HCT116 (cell line): ENCODE measurements at regions not wholly inside any gene's neighbourhood (a gene's known extent, or its start where the extent isn't known, plus 50 kb on each side); places are given as distances from the start of the nearest gene placed in this dataset.

Source experiments
- ATAC-seq: fragments of 200-7000 bp; cut with Tn5 transposase; 2 replicates; pipeline ENCODE4 v1.9.1; 2020; ENCODE audit warnings: mild to moderate bottlenecking, moderate library complexity
- BruUV-seq: library from RNA; stranded (reverse); fragments of 400-500 nt; replicated peaks from 2 replicates; lab custom pipeline; 2021; lab: Mats Ljungman, UMichigan
- CTCF ChIA-PET: fragments of 300-600 bp; sonication (Branson Sonifier 250); formaldehyde crosslinking; loops from one replicate; lab custom pipeline; 2021; ENCODE audit warnings: antibody characterized with exemption; lab: Charles Lee
- POLR2A ChIA-PET: fragments of 300-600, 350-600 bp; sonication (Branson Sonifier 250); formaldehyde crosslinking; loops from one replicate; lab custom pipeline; 2021; ENCODE audit warnings: antibody characterized with exemption; lab: Charles Lee
- RAD21 ChIA-PET, 2 experiments: fragments of 300-600 bp; sonication (Branson Sonifier 250); formaldehyde crosslinking; loops; one replicate each; lab custom pipeline; 2023; ENCODE audit warnings: low total read pairs in 2 of 2; ENCODE audit not compliant: uncharacterized antibody in 2 of 2, unreplicated experiment in 2 of 2, low non-redundant PET in 1 of 2; lab: Charles Lee
- DNase-seq: peaks from one replicate; pipeline ENCODE4 v3.0.0-alpha.2; 2010; ENCODE audit warnings: low read depth, low spot score
- H2AFZ ChIP-seq: fragments of 200-600 bp; shearing (Covaris generic), sonication (generic); 2 replicates; pipeline ENCODE4 v1.6.1; 2017; ENCODE audit warnings: low read depth, mixed run types, mixed read lengths, antibody characterized with exemption, low read length; ENCODE audit not compliant: poor library complexity, severe bottlenecking
- H3K27ac ChIP-seq: 2 replicates; pipeline ENCODE4 v1.5.1; 2012; ENCODE audit warnings: low read depth, low read length
- H3K27me3 ChIP-seq: fragments of 200-600 bp; sonication (generic); 2 replicates; pipeline ENCODE4 v1.6.1; 2016; ENCODE audit warnings: mixed run types, low read length, mixed read lengths; ENCODE audit not compliant: insufficient read depth
- H3K36me3 ChIP-seq, 2 experiments: fragments of 200-500 bp in 1 of 2; fragments of 200-600 bp in 1 of 2; sonication (Bioruptor generic) in 1 of 2; sonication (generic) in 1 of 2; 2 replicates each; pipeline versions ENCODE4 v1.5.1 to v1.6.1; 2014 to 2016; ENCODE audit warnings: low read length in 2 of 2, inconsistent platforms in 1 of 2, mixed read lengths in 1 of 2, mixed run types in 1 of 2; ENCODE audit not compliant: insufficient read depth in 2 of 2, control insufficient read depth in 1 of 2
- H3K4me1 ChIP-seq, 2 experiments: fragments of 200-600 bp in 1 of 2; sonication (generic) in 1 of 2; 2 replicates each; pipeline versions ENCODE4 v1.5.1 to v1.6.1; 2012 to 2017; ENCODE audit warnings: low read length in 2 of 2, inconsistent platforms in 1 of 2, mild to moderate bottlenecking in 1 of 2, mixed read lengths in 1 of 2, mixed run types in 1 of 2, moderate library complexity in 1 of 2; ENCODE audit not compliant: insufficient read depth in 2 of 2, control insufficient read depth in 1 of 2
- H3K4me2 ChIP-seq: fragments of 200-600 bp; sonication (generic); 2 replicates; pipeline ENCODE4 v1.6.1; 2017; ENCODE audit warnings: mixed run types, low read length, mixed read lengths
- H3K4me3 ChIP-seq, 2 experiments: fragments of 200-600 bp in 1 of 2; sonication (generic) in 1 of 2; replicated peaks in 1 of 2; 2 replicates each; pipeline ENCODE4 v1.5.1; 2011 to 2016; ENCODE audit warnings: low read length in 2 of 2, control low read depth in 1 of 2, low read depth in 1 of 2, mild to moderate bottlenecking in 1 of 2, mixed read lengths in 1 of 2, mixed run types in 1 of 2
- H3K79me2 ChIP-seq: fragments of 200-600 bp; sonication (generic); 2 replicates; pipeline ENCODE4 v1.6.1; 2017; ENCODE audit warnings: mild to moderate bottlenecking, mixed run types, low read length, moderate library complexity, mixed read lengths; ENCODE audit not compliant: insufficient read depth
- H3K9ac ChIP-seq: fragments of 200-600 bp; sonication (generic); 2 replicates; pipeline ENCODE4 v1.6.1; 2016; ENCODE audit warnings: low read length, mixed read lengths
- H3K9me2 ChIP-seq: fragments of 200-600 bp; sonication (generic), shearing (Covaris generic); 2 replicates; pipeline ENCODE4 v1.6.1; 2017; ENCODE audit warnings: mixed run types, mild to moderate bottlenecking, moderate library complexity; ENCODE audit not compliant: insufficient read depth
- H3K9me3 ChIP-seq, 2 experiments: fragments of 200-500 bp in 1 of 2; fragments of 200-600 bp in 1 of 2; sonication (Bioruptor generic) in 1 of 2; sonication (generic) in 1 of 2; 2 replicates each; pipeline ENCODE4 v1.6.1; 2014 to 2017; ENCODE audit warnings: low read length in 2 of 2, mixed read lengths in 2 of 2, inconsistent platforms in 1 of 2, low read depth in 1 of 2, mild to moderate bottlenecking in 1 of 2, mixed run types in 1 of 2, moderate library complexity in 1 of 2; ENCODE audit not compliant: control insufficient read depth in 1 of 2, insufficient read depth in 1 of 2
- H4K20me1 ChIP-seq: fragments of 200-600 bp; sonication (generic), shearing (Covaris generic); 2 replicates; pipeline ENCODE4 v1.6.1; 2017; ENCODE audit warnings: mixed run types, mild to moderate bottlenecking, moderate library complexity; ENCODE audit not compliant: insufficient read depth
- CBX3 ChIP-seq: IDR thresholded peaks from 2 replicates; pipeline ENCODE4 v1.6.1; 2012; ENCODE audit warnings: low read depth
- CEBPB ChIP-seq: IDR thresholded peaks from 2 replicates; pipeline ENCODE4 v1.6.1; 2012; ENCODE audit warnings: low read depth
- CTCF ChIP-seq, 3 experiments: fragments of 200-600 bp in 1 of 3; sonication (generic) in 1 of 3; IDR thresholded peaks in 2 of 3; conservative IDR thresholded peaks in 1 of 3; 2 replicates each; pipeline ENCODE4 v1.5.1; 2012 to 2017; ENCODE audit warnings: low read depth in 2 of 3, low read length in 2 of 3, antibody characterized with exemption in 1 of 3, borderline replicate concordance in 1 of 3, control low read depth in 1 of 3, mild to moderate bottlenecking in 1 of 3, mixed read lengths in 1 of 3, mixed run types in 1 of 3, moderate library complexity in 1 of 3; ENCODE audit not compliant: insufficient read depth in 1 of 3
- ELF1 ChIP-seq: IDR thresholded peaks from 2 replicates; pipeline ENCODE4 v1.6.1; 2012; ENCODE audit warnings: low read depth, borderline replicate concordance
- EZH2 ChIP-seq: fragments of 200-600 bp; sonication (generic); IDR thresholded peaks from 2 replicates; pipeline ENCODE4 v1.6.1; 2017; ENCODE audit warnings: antibody characterized with exemption, mixed run types
- EZH2phosphoT487 ChIP-seq: fragments of 200-600 bp; IDR thresholded peaks from 2 replicates; pipeline ENCODE4 v1.6.1; 2018; ENCODE audit warnings: antibody characterized with exemption, borderline replicate concordance
- FOSL1 ChIP-seq: IDR thresholded peaks from 2 replicates; pipeline ENCODE4 v1.6.1; 2012; ENCODE audit warnings: low read depth
- JUND ChIP-seq: IDR thresholded peaks from 2 replicates; pipeline ENCODE4 v1.6.1; 2012
- MAX ChIP-seq: IDR thresholded peaks from 2 replicates; pipeline ENCODE4 v1.6.1; 2012
- POLR2AphosphoS5 ChIP-seq: IDR thresholded peaks from 2 replicates; pipeline ENCODE4 v1.6.1; 2011; ENCODE audit warnings: mild to moderate bottlenecking, low read depth, low read length, moderate library complexity
- RAD21 ChIP-seq: IDR thresholded peaks from 2 replicates; pipeline ENCODE4 v1.6.1; 2012; ENCODE audit warnings: low read depth, mild to moderate bottlenecking
- REST ChIP-seq: IDR thresholded peaks from 2 replicates; pipeline ENCODE4 v1.6.1; 2012; ENCODE audit warnings: low read depth
- SIN3A ChIP-seq: IDR thresholded peaks from 2 replicates; pipeline ENCODE4 v1.6.1; 2012; ENCODE audit warnings: low read depth
- SP1 ChIP-seq: IDR thresholded peaks from 2 replicates; pipeline ENCODE4 v1.6.1; 2012; ENCODE audit warnings: low read depth
- SRF ChIP-seq: IDR thresholded peaks from 2 replicates; pipeline ENCODE4 v1.6.1; 2012; ENCODE audit warnings: low read depth
- YY1 ChIP-seq: IDR thresholded peaks from 2 replicates; pipeline ENCODE4 v1.6.1; 2011; ENCODE audit warnings: low read length, low read depth, moderate library complexity, mild to moderate bottlenecking; ENCODE audit not compliant: insufficient replicate concordance; ENCODE audit errors: extremely low read depth
- ZFX ChIP-seq: fragments of 450-650 bp; IDR thresholded peaks from 2 replicates; pipeline ENCODE4 v1.6.1; 2017
- ZNF274 ChIP-seq: fragments of 200-500 bp; sonication (Bioruptor generic); IDR thresholded peaks from 2 replicates; pipeline ENCODE4 v1.6.1; 2014; ENCODE audit warnings: mild to moderate bottlenecking, low read depth, low read length, inconsistent platforms
- intact Hi-C: fragments of 100-400 bp; cut with micrococcal nuclease; formaldehyde crosslinking; loops from 2 replicates; pipeline ENCODE4 v1.10.0; 2022

- Histone ChIP-seq H3K9me2 (no peaks in the 10 kb centered on the region), H3K9me3 (peaks cover 11 to 24% of the 10 kb centered on the region in 2 experiments; a peak in 2 of 4 replicates), H2AFZ (no peak overlapping the region), H3K4me2 (no peak overlapping the region), H3K9ac (no peak overlapping the region), H3K79me2 (no peaks in the 10 kb centered on the region), H3K27me3 (no peaks in the 10 kb centered on the region), H3K4me3 (no peak overlapping the region), H3K36me3 (no peaks in the 10 kb centered on the region), H4K20me1 (no peaks in the 10 kb centered on the region), H3K27ac (no peak overlapping the region), H3K4me1 (no peaks in the 10 kb centered on the region)
- ChIA-PET CTCF (no interaction called here), POLR2A (no interaction called here), RAD21 (no interaction called here)
- TF ChIP-seq ELF1, result no peak
- TF ChIP-seq CEBPB, result no peak
- intact Hi-C loops, result no loop called here
- DNase-seq (no peak), ATAC-seq (no peak)
- BruUV-seq, result no TSS peak
Measured at GRCh38 chr3:35335703-35336102, 303.6 kb upstream of the ARPP21 start.

GRCh38 chr3:35336601-35337000 is 302.7 kb upstream of the ARPP21 start:
- no peak overlapping the region for H3K9ac ChIP-seq
- no TSS peak for BruUV-seq
- DNase-seq (no peak), ATAC-seq (no peak)
- H3K79me2 ChIP-seq, result no peaks in the 10 kb centered on the region
- H4K20me1 ChIP-seq, result no peaks in the 10 kb centered on the region
- RAD21 ChIA-PET, result no interaction called here
- H3K4me1 ChIP-seq, result no peaks in the 10 kb centered on the region
- CTCF ChIA-PET, result no interaction called here
- peaks cover 8 to 19% of the 10 kb centered on the region in 2 experiments; a peak in 2 of 4 replicates for H3K9me3 ChIP-seq
- POLR2A ChIA-PET, result no interaction called here
- no peak overlapping the region for H3K27ac ChIP-seq
- H2AFZ ChIP-seq, result no peak overlapping the region
- no peak overlapping the region for H3K4me2 ChIP-seq
- H3K27me3 ChIP-seq, result no peaks in the 10 kb centered on the region
- intact Hi-C loops, result no loop called here
- no peak overlapping the region for H3K4me3 ChIP-seq
- no peaks in the 10 kb centered on the region for H3K9me2 ChIP-seq
- no peaks in the 10 kb centered on the region for H3K36me3 ChIP-seq
- TF ChIP-seq CEBPB, result no peak
- TF ChIP-seq POLR2AphosphoS5, result no peak
- TF ChIP-seq REST, result no peak
- no peak for TF ChIP-seq ZNF274
- TF ChIP-seq EZH2phosphoT487, result no peak
- TF ChIP-seq CBX3, result no peak
- no peak for TF ChIP-seq EZH2
- TF ChIP-seq CTCF (IDR thresholded peaks at IDR 0.05 in 2 of 3, conservative IDR thresholded peaks at IDR 0.05 in 1 of 3; ENCODE audit: borderline replicate concordance in 1 of 3, insufficient read depth in 1 of 3, low read depth in 2 of 3, low read length in 2 of 3), result no peak
- no peak for TF ChIP-seq FOSL1
- TF ChIP-seq MAX, result no peak
- no peak for TF ChIP-seq SRF
- TF ChIP-seq SIN3A, result no peak
- TF ChIP-seq SP1, result no peak
- TF ChIP-seq JUND, result no peak
- no peak for TF ChIP-seq RAD21
- TF ChIP-seq ZFX, result no peak
- TF ChIP-seq YY1, result no peak
